ENCODE measurements at regions not wholly inside any gene's neighbourhood (a gene's known extent, or its start where the extent isn't known, plus 50 kb on each side); places are given as distances from the start of the nearest gene placed in this dataset.

- intact Hi-C loops (cut with micrococcal nuclease) = no loop called here
- DNase-seq = no peak
- H3K36me3 ChIP-seq = no peaks in the 10 kb centered on the region
Measured at GRCh38 chr7:85714043-85714578, 527.3 kb upstream of the SEMA3D start.

GRCh38 chr7:85713171-85713570 lies 526.3 kb upstream of the SEMA3D start:
- DNase-seq = no peak
- no peak for TF ChIP-seq CTCF (IDR thresholded peaks at IDR 0.05; ENCODE audit: borderline replicate concordance)
- intact Hi-C loops (cut with micrococcal nuclease) = no loop called here
- no peaks in the 10 kb centered on the region for H3K4me1 ChIP-seq
- H3K4me3 ChIP-seq = no peak overlapping the region
- H3K27ac ChIP-seq (replicated peaks) = no peak overlapping the region
- H3K27me3 ChIP-seq (ENCODE audit: low read depth) = no peaks in the 10 kb centered on the region
- no peaks in the 10 kb centered on the region for H3K9me3 ChIP-seq (replicated peaks)
- no peaks in the 10 kb centered on the region for H3K36me3 ChIP-seq

More at GRCh38 chr7:85714043-85714578, 527.3 kb upstream of the SEMA3D start:
- Histone ChIP-seq H3K27ac (replicated peaks) (no peak overlapping the region), H3K27me3 (ENCODE audit: low read depth) (no peaks in the 10 kb centered on the region), H3K9me3 (replicated peaks) (no peaks in the 10 kb centered on the region), H3K4me1 (no peaks in the 10 kb centered on the region), H3K4me3 (no peak overlapping the region)
- TF ChIP-seq CTCF (IDR thresholded peaks at IDR 0.05; ENCODE audit: borderline replicate concordance) = no peak

- Histone ChIP-seq H3K4me3 (no peak overlapping the region), H3K4me1 (no peaks in the 10 kb centered on the region), H3K27me3 (ENCODE audit: low read depth) (no peaks in the 10 kb centered on the region), H3K9me3 (replicated peaks) (no peaks in the 10 kb centered on the region), H3K36me3 (no peaks in the 10 kb centered on the region), H3K27ac (replicated peaks) (no peak overlapping the region)
- no peak for DNase-seq
- intact Hi-C loops (cut with micrococcal nuclease) = no loop called here
- no peak for TF ChIP-seq CTCF (IDR thresholded peaks at IDR 0.05; ENCODE audit: borderline replicate concordance)
Measured at GRCh38 chr7:85711894-85712293, 525.0 kb upstream of the SEMA3D start.

- Histone ChIP-seq H3K27me3 (ENCODE audit: low read depth) (no peaks in the 10 kb centered on the region), H3K9me3 (replicated peaks) (peaks cover 4% of the 10 kb centered on the region), H3K4me1 (no peaks in the 10 kb centered on the region), H3K36me3 (no peaks in the 10 kb centered on the region), H3K27ac (replicated peaks) (no peak overlapping the region), H3K4me3 (no peak overlapping the region)
- no peak for DNase-seq
- TF ChIP-seq CTCF (IDR thresholded peaks at IDR 0.05; ENCODE audit: borderline replicate concordance) = no peak
- intact Hi-C loops (cut with micrococcal nuclease) = no loop called here
Measured at GRCh38 chr7:85710960-85711359, 524.1 kb upstream of the SEMA3D start.

GRCh38 chr7:85708221-85708620 lies 521.4 kb upstream of the SEMA3D start:
- Histone ChIP-seq H3K27ac (replicated peaks) (no peak overlapping the region), H3K4me3 (no peak overlapping the region), H3K4me1 (no peaks in the 10 kb centered on the region), H3K36me3 (no peaks in the 10 kb centered on the region), H3K27me3 (ENCODE audit: low read depth) (no peaks in the 10 kb centered on the region), H3K9me3 (replicated peaks) (peaks cover 4% of the 10 kb centered on the region)
- intact Hi-C loops (cut with micrococcal nuclease) = no loop called here
- no peak for DNase-seq
- no peak for TF ChIP-seq CTCF (IDR thresholded peaks at IDR 0.05; ENCODE audit: borderline replicate concordance)

Measured in left ventricle myocardium inferior (tissue), 1 donor.